ENCODE measurements at regions not wholly inside any gene's neighbourhood (a gene's known extent, or its start where the extent isn't known, plus 50 kb on each side); places are given as distances from the start of the nearest gene placed in this dataset.

- H3K4me3 ChIP-seq (ENCODE audit: low read depth, low read length), result no peak overlapping the region
- no peak for DNase-seq (ENCODE audit: low read depth)
- no peak for TF ChIP-seq CTCF (conservative IDR thresholded peaks at IDR 0.05; ENCODE audit: low read depth, low read length)
These were observed 400.7 kb downstream of the DCAF12L2 start for GRCh38 chrX:125765347-125765746.

- TF ChIP-seq CTCF (conservative IDR thresholded peaks at IDR 0.05; ENCODE audit: low read depth, low read length), result no peak
- no peak for DNase-seq (ENCODE audit: low read depth)
- H3K4me3 ChIP-seq (ENCODE audit: low read depth, low read length), result no peak overlapping the region
These were observed 396.5 kb downstream of the DCAF12L2 start for GRCh38 chrX:125769628-125770027.

GRCh38 chrX:125778261-125778660 lies 387.8 kb downstream of the DCAF12L2 start:
- no peak for TF ChIP-seq CTCF (conservative IDR thresholded peaks at IDR 0.05; ENCODE audit: low read depth, low read length)
- DNase-seq (ENCODE audit: low read depth), result no peak
- no peak overlapping the region for H3K4me3 ChIP-seq (ENCODE audit: low read depth, low read length)

GRCh38 chrX:125782184-125782583 lies 383.9 kb downstream of the DCAF12L2 start:
- no peak for TF ChIP-seq CTCF (conservative IDR thresholded peaks at IDR 0.05; ENCODE audit: low read depth, low read length)
- no peak for DNase-seq (ENCODE audit: low read depth)
- H3K4me3 ChIP-seq (ENCODE audit: low read depth, low read length), result no peak overlapping the region

- H3K4me3 ChIP-seq (ENCODE audit: low read depth, low read length), result no peak overlapping the region
- no peak for DNase-seq (ENCODE audit: low read depth)
- TF ChIP-seq CTCF (conservative IDR thresholded peaks at IDR 0.05; ENCODE audit: low read depth, low read length), result no peak
These were observed 379.8 kb downstream of the DCAF12L2 start for GRCh38 chrX:125786316-125786715.

- no peak for DNase-seq (ENCODE audit: low read depth)
- no peak for TF ChIP-seq CTCF (conservative IDR thresholded peaks at IDR 0.05; ENCODE audit: low read depth, low read length)
These were observed 374.3 kb downstream of the DCAF12L2 start for GRCh38 chrX:125791787-125792186.

GRCh38 chrX:125810856-125811255 lies 355.2 kb downstream of the DCAF12L2 start:
- no peak for TF ChIP-seq CTCF (conservative IDR thresholded peaks at IDR 0.05; ENCODE audit: low read depth, low read length)
- no peak overlapping the region for H3K4me3 ChIP-seq (ENCODE audit: low read depth, low read length)
- no peak for DNase-seq (ENCODE audit: low read depth)

More at GRCh38 chrX:125791787-125792186, 374.3 kb downstream of the DCAF12L2 start:
- H3K4me3 ChIP-seq (ENCODE audit: low read depth, low read length), result no peak overlapping the region
